PC-3 (cell line): ENCODE measurements at regions not wholly inside any gene's neighbourhood (a gene's known extent, or its start where the extent isn't known, plus 50 kb on each side); places are given as distances from the start of the nearest gene placed in this dataset.

Source experiments
- EZH2 ChIP-seq: fragments of 300-600 bp; sonication (generic); IDR thresholded peaks from one replicate; pipeline ENCODE4 v1.6.1; 2017; ENCODE audit warnings: antibody characterized with exemption, mild to moderate bottlenecking, low read length; ENCODE audit not compliant: unreplicated experiment
- TF ChIP-seq, protein P1 (sequence below): fragments of 300-600 bp; sonication (generic); conservative IDR thresholded peaks from 2 replicates; pipeline ENCODE4 v1.5.1; 2017; ENCODE audit warnings: antibody characterized with exemption, low read depth, mild to moderate bottlenecking, low read length

GRCh38 chr9:89815061-89815902, 210.5 kb downstream of the GADD45G start:
- TF ChIP-seq, protein P1, sequence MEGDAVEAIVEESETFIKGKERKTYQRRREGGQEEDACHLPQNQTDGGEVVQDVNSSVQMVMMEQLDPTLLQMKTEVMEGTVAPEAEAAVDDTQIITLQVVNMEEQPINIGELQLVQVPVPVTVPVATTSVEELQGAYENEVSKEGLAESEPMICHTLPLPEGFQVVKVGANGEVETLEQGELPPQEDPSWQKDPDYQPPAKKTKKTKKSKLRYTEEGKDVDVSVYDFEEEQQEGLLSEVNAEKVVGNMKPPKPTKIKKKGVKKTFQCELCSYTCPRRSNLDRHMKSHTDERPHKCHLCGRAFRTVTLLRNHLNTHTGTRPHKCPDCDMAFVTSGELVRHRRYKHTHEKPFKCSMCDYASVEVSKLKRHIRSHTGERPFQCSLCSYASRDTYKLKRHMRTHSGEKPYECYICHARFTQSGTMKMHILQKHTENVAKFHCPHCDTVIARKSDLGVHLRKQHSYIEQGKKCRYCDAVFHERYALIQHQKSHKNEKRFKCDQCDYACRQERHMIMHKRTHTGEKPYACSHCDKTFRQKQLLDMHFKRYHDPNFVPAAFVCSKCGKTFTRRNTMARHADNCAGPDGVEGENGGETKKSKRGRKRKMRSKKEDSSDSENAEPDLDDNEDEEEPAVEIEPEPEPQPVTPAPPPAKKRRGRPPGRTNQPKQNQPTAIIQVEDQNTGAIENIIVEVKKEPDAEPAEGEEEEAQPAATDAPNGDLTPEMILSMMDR, result no peak
- no peak for TF ChIP-seq EZH2
